ENCODE measurements at regions not wholly inside any gene's neighbourhood (a gene's known extent, or its start where the extent isn't known, plus 50 kb on each side); places are given as distances from the start of the nearest gene placed in this dataset.
"Not testable (repeated sequence)": the region's sequence is repeated elsewhere in the genome, so short reads cannot be mapped to it uniquely, and the experiment has no call there.

GRCh38 chr4:13733817-13734216, 106.3 kb upstream of the BOD1L1 start:
- in situ Hi-C loops (cut with HindIII; ENCODE audit: low pct_ligation_motif_present, low pct_unique_long_range_greater_than_20kb, low sequenced_read_pairs), result no loop called here
- DNase-seq, result no peak

GRCh38 chr4:13750594-13750993, 123.1 kb upstream of the BOD1L1 start:
- in situ Hi-C loops (cut with HindIII; ENCODE audit: low pct_ligation_motif_present, low pct_unique_long_range_greater_than_20kb, low sequenced_read_pairs), result no loop called here
- DNase-seq, result no peak

- in situ Hi-C loops (cut with HindIII; ENCODE audit: low pct_ligation_motif_present, low pct_unique_long_range_greater_than_20kb, low sequenced_read_pairs), result not testable (repeated sequence)
Measured at GRCh38 chr4:13761581-13761980, 134.1 kb upstream of the BOD1L1 start.

GRCh38 chr4:13762130-13762529, 134.6 kb upstream of the BOD1L1 start:
- in situ Hi-C loops (cut with HindIII; ENCODE audit: low pct_ligation_motif_present, low pct_unique_long_range_greater_than_20kb, low sequenced_read_pairs), result no loop called here

More at GRCh38 chr4:13761581-13761980, 134.1 kb upstream of the BOD1L1 start:
- DNase-seq, result not testable (repeated sequence)

GRCh38 chr4:13763707-13764106, 136.2 kb upstream of the BOD1L1 start:
- in situ Hi-C loops (cut with HindIII; ENCODE audit: low pct_ligation_motif_present, low pct_unique_long_range_greater_than_20kb, low sequenced_read_pairs), result no loop called here
- no peak for DNase-seq

More at GRCh38 chr4:13762130-13762529, 134.6 kb upstream of the BOD1L1 start:
- DNase-seq, result no peak

- DNase-seq, result no peak
- in situ Hi-C loops (cut with HindIII; ENCODE audit: low pct_ligation_motif_present, low pct_unique_long_range_greater_than_20kb, low sequenced_read_pairs), result no loop called here
Measured at GRCh38 chr4:13765539-13765938, 138.0 kb upstream of the BOD1L1 start.

- DNase-seq, result no peak
- in situ Hi-C loops (cut with HindIII; ENCODE audit: low pct_ligation_motif_present, low pct_unique_long_range_greater_than_20kb, low sequenced_read_pairs), result no loop called here
Measured at GRCh38 chr4:13766761-13767540, 139.4 kb upstream of the BOD1L1 start.

GRCh38 chr4:13777341-13777740, 149.8 kb upstream of the BOD1L1 start:
- DNase-seq, result no peak
- in situ Hi-C loops (cut with HindIII; ENCODE audit: low pct_ligation_motif_present, low pct_unique_long_range_greater_than_20kb, low sequenced_read_pairs), result no loop called here

GRCh38 chr4:13778367-13778766, 150.8 kb upstream of the BOD1L1 start:
- DNase-seq, result no peak
- in situ Hi-C loops (cut with HindIII; ENCODE audit: low pct_ligation_motif_present, low pct_unique_long_range_greater_than_20kb, low sequenced_read_pairs), result no loop called here

GRCh38 chr4:13782231-13782630, 154.7 kb upstream of the BOD1L1 start:
- in situ Hi-C loops (cut with HindIII; ENCODE audit: low pct_ligation_motif_present, low pct_unique_long_range_greater_than_20kb, low sequenced_read_pairs), result no loop called here
- DNase-seq, result no peak

GRCh38 chr4:13783800-13784411, 156.4 kb upstream of the BOD1L1 start:
- in situ Hi-C loops (cut with HindIII; ENCODE audit: low pct_ligation_motif_present, low pct_unique_long_range_greater_than_20kb, low sequenced_read_pairs), result no loop called here
- DNase-seq, result no peak

GRCh38 chr4:13793020-13793710, 165.6 kb upstream of the BOD1L1 start:
- no peak for DNase-seq
- in situ Hi-C loops (cut with HindIII; ENCODE audit: low pct_ligation_motif_present, low pct_unique_long_range_greater_than_20kb, low sequenced_read_pairs), result no loop called here

- no peak for DNase-seq
- in situ Hi-C loops (cut with HindIII; ENCODE audit: low pct_ligation_motif_present, low pct_unique_long_range_greater_than_20kb, low sequenced_read_pairs), result no loop called here
Measured at GRCh38 chr4:13794819-13795565, 167.5 kb upstream of the BOD1L1 start.

GRCh38 chr4:13797061-13797460, 169.5 kb upstream of the BOD1L1 start:
- in situ Hi-C loops (cut with HindIII; ENCODE audit: low pct_ligation_motif_present, low pct_unique_long_range_greater_than_20kb, low sequenced_read_pairs), result no loop called here
- no peak for DNase-seq

GRCh38 chr4:13815231-13815630, 187.7 kb upstream of the BOD1L1 start:
- in situ Hi-C loops (cut with HindIII; ENCODE audit: low pct_ligation_motif_present, low pct_unique_long_range_greater_than_20kb, low sequenced_read_pairs), result no loop called here
- no peak for DNase-seq

- no peak for DNase-seq
- in situ Hi-C loops (cut with HindIII; ENCODE audit: low pct_ligation_motif_present, low pct_unique_long_range_greater_than_20kb, low sequenced_read_pairs), result no loop called here
Measured at GRCh38 chr4:13816472-13816871, 188.9 kb upstream of the BOD1L1 start.

GRCh38 chr4:13821522-13821921, 194.0 kb upstream of the BOD1L1 start:
- DNase-seq, result no peak
- in situ Hi-C loops (cut with HindIII; ENCODE audit: low pct_ligation_motif_present, low pct_unique_long_range_greater_than_20kb, low sequenced_read_pairs), result no loop called here

GRCh38 chr4:13825822-13826221, 198.3 kb upstream of the BOD1L1 start:
- in situ Hi-C loops (cut with HindIII; ENCODE audit: low pct_ligation_motif_present, low pct_unique_long_range_greater_than_20kb, low sequenced_read_pairs); DNase-seq: not testable (repeated sequence)

GRCh38 chr4:13829457-13829856, 201.9 kb upstream of the BOD1L1 start:
- in situ Hi-C loops (cut with HindIII; ENCODE audit: low pct_ligation_motif_present, low pct_unique_long_range_greater_than_20kb, low sequenced_read_pairs), result no loop called here

More at GRCh38 chr4:13829457-13829856, 201.9 kb upstream of the BOD1L1 start:
- DNase-seq, result no peak

All from ACHN (cell line).